GM12865 (cell line): ENCODE measurements at regions not wholly inside any gene's neighbourhood (a gene's known extent, or its start where the extent isn't known, plus 50 kb on each side); places are given as distances from the start of the nearest gene placed in this dataset.

ENCODE experiments used
- DNase-seq: peaks from one replicate; pipeline ENCODE4 v3.0.0; 2010; ENCODE audit warnings: low read depth
- H3K4me3 ChIP-seq: 2 replicates; pipeline ENCODE4 v1.5.1; 2011; ENCODE audit warnings: mild to moderate bottlenecking, low read depth, low read length, control low read depth
- CTCF ChIP-seq: IDR thresholded peaks from 2 replicates; pipeline ENCODE4 v1.5.1; 2011; ENCODE audit warnings: low read length, control low read depth, low read depth, inconsistent platforms; ENCODE audit not compliant: insufficient read depth; ENCODE audit errors: missing control alignments

GRCh38 chr4:31518796-31519250, 798.7 kb downstream of the PCDH7 start:
- H3K4me3 ChIP-seq = no peak overlapping the region
- DNase-seq = no peak
- no peak for TF ChIP-seq CTCF

DNA sequence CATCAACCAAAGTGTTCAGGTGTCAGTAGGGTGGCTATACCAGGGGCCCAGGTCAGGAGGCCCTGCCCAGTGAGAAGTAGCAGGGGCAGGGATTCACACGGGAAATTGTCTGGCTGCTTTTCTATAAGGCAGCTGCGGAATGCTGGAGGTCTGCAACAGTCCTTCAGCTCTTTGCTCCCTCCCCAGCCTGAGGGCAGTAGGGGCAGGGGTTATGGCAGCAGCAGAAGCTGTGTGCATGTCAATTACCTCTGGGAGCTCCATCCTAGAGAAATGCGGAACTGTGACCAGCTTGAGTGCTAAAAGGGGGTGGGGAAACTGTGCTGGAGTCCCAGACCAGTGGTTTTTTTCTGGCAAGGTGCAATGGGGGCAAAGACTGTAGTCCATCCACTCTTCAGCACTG, 810.4 kb downstream of the PCDH7 start:
- no peak overlapping the region for H3K4me3 ChIP-seq
- DNase-seq = no peak
- TF ChIP-seq CTCF = no peak

DNA sequence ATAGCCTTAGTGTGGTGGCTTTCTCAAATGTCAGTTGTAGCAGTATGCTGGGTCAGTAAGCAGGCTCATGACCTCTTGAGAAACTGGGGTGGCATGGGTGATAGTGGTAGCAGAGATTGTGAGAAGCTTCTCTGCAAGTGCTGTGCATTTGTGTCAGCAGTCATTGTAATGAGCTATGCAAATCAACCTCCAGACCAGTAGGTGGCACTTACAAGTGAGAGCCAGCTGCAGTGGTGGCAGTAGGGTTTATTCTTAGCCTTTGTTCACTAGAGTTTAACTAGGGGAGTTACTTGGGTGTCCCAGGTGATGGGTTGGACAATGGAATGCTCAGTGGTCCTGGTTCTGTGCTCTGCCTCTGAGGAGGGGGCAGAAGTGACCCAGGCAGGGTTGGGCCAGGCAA, 818.7 kb downstream of the PCDH7 start:
- H3K4me3 ChIP-seq = no peak overlapping the region
- TF ChIP-seq CTCF = no peak
- no peak for DNase-seq

- no peak for TF ChIP-seq CTCF
- no peak for DNase-seq
- H3K4me3 ChIP-seq = no peak overlapping the region
Observed at GRCh38 chr4:31539284-31540069, 819.3 kb downstream of the PCDH7 start.

DNA sequence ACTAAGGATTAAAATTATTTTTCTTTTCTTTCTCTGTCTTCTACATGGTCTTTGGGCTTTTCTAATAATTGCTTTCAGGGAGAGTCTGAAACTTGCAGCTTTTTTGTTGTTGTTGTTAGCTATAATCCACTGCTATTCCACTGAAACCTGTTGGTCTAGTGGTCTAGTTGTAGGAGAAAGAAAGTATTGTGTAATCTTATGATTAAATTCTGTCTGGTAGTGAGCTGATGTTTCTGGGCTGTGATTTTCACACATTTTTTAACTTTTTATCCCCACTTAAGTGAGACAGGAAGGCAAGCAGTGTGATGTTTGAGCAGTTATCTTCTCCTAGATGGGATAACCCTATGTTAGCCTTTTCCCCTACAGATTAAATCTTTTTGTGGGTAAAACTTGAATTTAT, 825.2 kb downstream of the PCDH7 start:
- DNase-seq = no peak
- TF ChIP-seq CTCF = no peak
- H3K4me3 ChIP-seq = no peak overlapping the region

DNA sequence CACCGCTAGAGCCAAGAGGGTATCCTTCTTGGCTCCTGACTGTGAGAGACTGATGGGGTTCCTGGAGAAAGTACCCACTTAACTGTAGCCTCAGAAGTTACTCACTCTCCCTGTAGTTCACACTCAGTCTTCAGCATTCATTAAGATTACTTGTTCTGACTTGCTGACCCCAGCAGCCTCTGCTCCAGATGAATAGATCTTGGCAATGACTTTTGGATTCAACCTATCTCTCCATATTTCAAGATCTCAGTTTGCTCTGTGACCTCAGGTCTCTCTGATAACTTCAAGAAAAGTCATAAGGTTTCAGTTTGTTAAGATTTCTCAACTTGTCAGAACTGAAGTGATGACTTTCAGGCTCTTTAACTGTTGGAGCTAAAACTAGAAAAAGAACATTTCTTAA, 825.6 kb downstream of the PCDH7 start:
- no peak for TF ChIP-seq CTCF
- no peak overlapping the region for H3K4me3 ChIP-seq
- DNase-seq = no peak

DNA sequence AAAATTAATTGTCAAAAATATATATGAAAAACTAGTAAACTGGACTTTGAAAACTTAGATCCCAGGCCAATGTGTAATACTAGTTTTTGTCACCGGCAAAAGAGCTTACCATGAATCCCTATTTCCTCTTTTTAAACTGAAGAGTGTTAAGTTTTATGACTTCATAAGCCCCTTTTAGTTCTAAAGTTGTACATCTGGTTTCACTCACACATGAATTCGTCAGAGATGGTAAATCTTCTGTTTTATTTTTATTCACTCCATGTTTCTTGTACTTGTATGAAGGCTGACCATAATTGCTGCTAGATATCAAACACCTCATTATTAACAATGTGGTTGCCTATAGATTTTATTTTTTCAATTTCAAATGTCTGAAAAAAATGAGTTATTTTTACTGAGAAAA, 827.9 kb downstream of the PCDH7 start:
- DNase-seq = no peak
- TF ChIP-seq CTCF = no peak
- H3K4me3 ChIP-seq = no peak overlapping the region
